ENCODE measurements at regions not wholly inside any gene's neighbourhood (a gene's known extent, or its start where the extent isn't known, plus 50 kb on each side); places are given as distances from the start of the nearest gene placed in this dataset.

DNA sequence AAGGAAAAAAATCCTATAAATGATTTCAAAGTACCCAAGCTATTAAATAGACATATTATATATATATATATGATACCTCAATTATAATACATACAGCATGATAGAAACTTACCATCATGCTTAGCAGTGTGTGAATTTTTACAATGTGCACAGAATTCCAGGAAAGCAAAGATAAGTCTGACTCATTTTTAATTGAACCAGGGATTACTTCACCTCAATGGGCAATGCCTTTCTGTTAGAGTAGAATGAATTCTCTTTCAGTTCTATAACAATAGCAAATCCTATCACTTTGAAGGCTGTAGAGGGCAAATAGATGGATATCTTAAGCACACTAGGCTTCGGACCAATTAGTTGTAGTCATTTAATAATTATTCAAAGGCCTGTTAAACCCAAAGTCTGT lies 54.8 kb upstream of the P3H2 start:
- H3K4me2 ChIP-seq (ENCODE audit: insufficient read depth, low read length, poor library complexity, severe bottlenecking) = no peak overlapping the region
- peaks cover 0 to 3% of the 10 kb centered on the region in 2 donors for H3K9me3 ChIP-seq (replicated peaks in 1 of 2; ENCODE audit: control insufficient read depth in 2 of 2, insufficient read depth in 1 of 2, low read depth in 1 of 2, low read length in 2 of 2)
- H3K4me3 ChIP-seq (ENCODE audit: low read length in 2 of 2) = no peak overlapping the region
- no peaks in the 10 kb centered on the region for H3K36me3 ChIP-seq (replicated peaks in 1 of 2; ENCODE audit: control insufficient read depth in 2 of 2, insufficient read depth in 2 of 2, low read length in 2 of 2)
- H4K8ac ChIP-seq (ENCODE audit: low read depth, low read length) = no peak overlapping the region
- no peaks in the 10 kb centered on the region for H3K79me1 ChIP-seq (ENCODE audit: low read depth, low read length)
- no CpG with 5 or more reads among the region's 1 CpG for WGBS, 2 donors (ENCODE audit: extremely low coverage in 2 of 2, insufficient read length in 2 of 2, insufficient replicate concordance in 1 of 2)
- no peaks in the 10 kb centered on the region for H3K27me3 ChIP-seq (ENCODE audit: control insufficient read depth in 3 of 3, insufficient read depth in 3 of 3, low read depth in 1 of 3, low read length in 3 of 3)
- peaks cover 0 to 2% of the 10 kb centered on the region in 2 donors for H3K4me1 ChIP-seq (ENCODE audit: control insufficient read depth in 2 of 2, insufficient read depth in 1 of 2, low read depth in 1 of 2, low read length in 2 of 2)
- no peak overlapping the region for H3K14ac ChIP-seq (ENCODE audit: low read length)
- H2BK5ac ChIP-seq (ENCODE audit: low read length) = no peak overlapping the region
- no peak overlapping the region for H3K18ac ChIP-seq (ENCODE audit: low read length)
- no peak overlapping the region for H2AK5ac ChIP-seq (ENCODE audit: low read depth, low read length)
- H2AFZ ChIP-seq (ENCODE audit: low read length) = no peak overlapping the region
- DNase-seq (ENCODE audit: low spot score) = no peak
- H3K9ac ChIP-seq (ENCODE audit: low read depth, low read length, poor library complexity) = no peak overlapping the region
- no peak overlapping the region for H3K27ac ChIP-seq (replicated peaks; ENCODE audit: low read length)
- H4K91ac ChIP-seq (ENCODE audit: low read depth, low read length, poor library complexity) = no peak overlapping the region
- no peak overlapping the region for H2BK15ac ChIP-seq (ENCODE audit: low read length)
- H3K23ac ChIP-seq (ENCODE audit: low read depth, low read length, poor library complexity) = no peak overlapping the region
- no peak overlapping the region for H2BK12ac ChIP-seq (ENCODE audit: low read length)
- no peak overlapping the region for H3K4ac ChIP-seq (ENCODE audit: low read length)
- no peak overlapping the region for H2BK120ac ChIP-seq (ENCODE audit: low read depth, low read length)

DNA sequence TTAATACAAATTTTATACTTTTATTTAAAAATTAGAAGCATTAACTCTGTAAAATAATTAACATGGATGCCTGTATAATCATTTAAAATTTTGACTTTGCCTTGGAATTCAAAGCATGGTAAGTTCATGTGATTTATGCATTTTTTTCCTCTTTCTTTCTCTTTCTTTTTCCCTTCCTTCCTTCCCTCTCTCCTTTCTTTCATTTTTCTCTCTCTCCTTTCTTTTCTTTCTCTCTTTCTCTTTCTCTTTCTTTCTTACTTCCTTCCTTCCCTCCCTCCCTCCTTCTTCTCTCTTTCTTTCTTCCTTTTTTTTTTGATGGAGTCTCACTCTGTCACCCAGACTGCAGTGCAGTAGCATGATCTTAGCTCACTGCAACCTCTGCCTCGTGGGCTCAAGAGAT lies 53.8 kb upstream of the P3H2 start:
- Histone ChIP-seq H3K9ac (ENCODE audit: low read depth, low read length, poor library complexity) (no peak overlapping the region), H2BK15ac (ENCODE audit: low read length) (no peak overlapping the region), H4K8ac (ENCODE audit: low read depth, low read length) (no peak overlapping the region), H4K91ac (ENCODE audit: low read depth, low read length, poor library complexity) (no peak overlapping the region), H2BK12ac (ENCODE audit: low read length) (no peak overlapping the region), H2BK5ac (ENCODE audit: low read length) (no peak overlapping the region), H2BK120ac (ENCODE audit: low read depth, low read length) (no peak overlapping the region), H3K4me1 (ENCODE audit: control insufficient read depth in 2 of 2, insufficient read depth in 1 of 2, low read depth in 1 of 2, low read length in 2 of 2) (peaks cover 0 to 2% of the 10 kb centered on the region in 2 donors), H2AK5ac (ENCODE audit: low read depth, low read length) (no peak overlapping the region), H2AFZ (ENCODE audit: low read length) (no peak overlapping the region), H3K27me3 (ENCODE audit: control insufficient read depth in 3 of 3, insufficient read depth in 3 of 3, low read depth in 1 of 3, low read length in 3 of 3) (no peaks in the 10 kb centered on the region), H3K27ac (replicated peaks; ENCODE audit: low read length) (no peak overlapping the region), H3K14ac (ENCODE audit: low read length) (no peak overlapping the region), H3K9me3 (replicated peaks in 1 of 2; ENCODE audit: control insufficient read depth in 2 of 2, insufficient read depth in 1 of 2, low read depth in 1 of 2, low read length in 2 of 2) (peaks cover 0 to 3% of the 10 kb centered on the region in 2 donors), H3K79me1 (ENCODE audit: low read depth, low read length) (no peaks in the 10 kb centered on the region), H3K4me2 (ENCODE audit: insufficient read depth, low read length, poor library complexity, severe bottlenecking) (no peak overlapping the region), H3K4ac (ENCODE audit: low read length) (no peak overlapping the region), H3K18ac (ENCODE audit: low read length) (no peak overlapping the region), H3K36me3 (replicated peaks in 1 of 2; ENCODE audit: control insufficient read depth in 2 of 2, insufficient read depth in 2 of 2, low read length in 2 of 2) (no peaks in the 10 kb centered on the region), H3K4me3 (ENCODE audit: low read length in 2 of 2) (no peak overlapping the region), H3K23ac (ENCODE audit: low read depth, low read length, poor library complexity) (no peak overlapping the region)
- no CpG with 5 or more reads among the region's 1 CpG for WGBS, 2 donors (ENCODE audit: extremely low coverage in 2 of 2, insufficient read length in 2 of 2, insufficient replicate concordance in 1 of 2)
- no peak for DNase-seq (ENCODE audit: low spot score)

- Histone ChIP-seq H2BK5ac (ENCODE audit: low read length) (no peak overlapping the region), H3K79me1 (ENCODE audit: low read depth, low read length) (no peaks in the 10 kb centered on the region), H3K4me3 (ENCODE audit: low read length in 2 of 2) (no peak overlapping the region), H4K8ac (ENCODE audit: low read depth, low read length) (no peak overlapping the region), H4K91ac (ENCODE audit: low read depth, low read length, poor library complexity) (no peak overlapping the region), H3K4me1 (ENCODE audit: control insufficient read depth in 2 of 2, insufficient read depth in 1 of 2, low read depth in 1 of 2, low read length in 2 of 2) (peaks cover 0 to 2% of the 10 kb centered on the region in 2 donors), H2BK120ac (ENCODE audit: low read depth, low read length) (no peak overlapping the region), H3K9me3 (replicated peaks in 1 of 2; ENCODE audit: control insufficient read depth in 2 of 2, insufficient read depth in 1 of 2, low read depth in 1 of 2, low read length in 2 of 2) (peaks cover 0 to 3% of the 10 kb centered on the region in 2 donors), H2AFZ (ENCODE audit: low read length) (no peak overlapping the region), H3K14ac (ENCODE audit: low read length) (no peak overlapping the region), H3K18ac (ENCODE audit: low read length) (no peak overlapping the region), H3K4ac (ENCODE audit: low read length) (no peak overlapping the region), H2BK12ac (ENCODE audit: low read length) (no peak overlapping the region), H2BK15ac (ENCODE audit: low read length) (no peak overlapping the region), H3K27me3 (ENCODE audit: control insufficient read depth in 3 of 3, insufficient read depth in 3 of 3, low read depth in 1 of 3, low read length in 3 of 3) (no peaks in the 10 kb centered on the region), H3K4me2 (ENCODE audit: insufficient read depth, low read length, poor library complexity, severe bottlenecking) (no peak overlapping the region), H3K36me3 (replicated peaks in 1 of 2; ENCODE audit: control insufficient read depth in 2 of 2, insufficient read depth in 2 of 2, low read length in 2 of 2) (no peaks in the 10 kb centered on the region), H3K23ac (ENCODE audit: low read depth, low read length, poor library complexity) (no peak overlapping the region), H3K27ac (replicated peaks; ENCODE audit: low read length) (no peak overlapping the region), H2AK5ac (ENCODE audit: low read depth, low read length) (no peak overlapping the region), H3K9ac (ENCODE audit: low read depth, low read length, poor library complexity) (no peak overlapping the region)
- DNase-seq (ENCODE audit: low spot score) = no peak
- no CpG with 5 or more reads among the region's 1 CpG for WGBS, 2 donors (ENCODE audit: extremely low coverage in 2 of 2, insufficient read length in 2 of 2, insufficient replicate concordance in 1 of 2)
Measured at GRCh38 chr3:190173426-190173825, 52.7 kb upstream of the P3H2 start.

GRCh38 chr3:190172751-190173150 lies 52.1 kb upstream of the P3H2 start:
- Histone ChIP-seq H3K36me3 (replicated peaks in 1 of 2; ENCODE audit: control insufficient read depth in 2 of 2, insufficient read depth in 2 of 2, low read length in 2 of 2) (no peaks in the 10 kb centered on the region), H3K27me3 (ENCODE audit: control insufficient read depth in 3 of 3, insufficient read depth in 3 of 3, low read depth in 1 of 3, low read length in 3 of 3) (no peaks in the 10 kb centered on the region), H2AFZ (ENCODE audit: low read length) (no peak overlapping the region), H3K4ac (ENCODE audit: low read length) (no peak overlapping the region), H3K27ac (replicated peaks; ENCODE audit: low read length) (no peak overlapping the region), H3K4me1 (ENCODE audit: control insufficient read depth in 2 of 2, insufficient read depth in 1 of 2, low read depth in 1 of 2, low read length in 2 of 2) (peaks cover 0 to 2% of the 10 kb centered on the region in 2 donors), H3K18ac (ENCODE audit: low read length) (no peak overlapping the region), H2BK5ac (ENCODE audit: low read length) (no peak overlapping the region), H2BK120ac (ENCODE audit: low read depth, low read length) (no peak overlapping the region), H4K91ac (ENCODE audit: low read depth, low read length, poor library complexity) (no peak overlapping the region), H2BK15ac (ENCODE audit: low read length) (no peak overlapping the region), H3K4me3 (ENCODE audit: low read length in 2 of 2) (no peak overlapping the region), H3K4me2 (ENCODE audit: insufficient read depth, low read length, poor library complexity, severe bottlenecking) (no peak overlapping the region), H3K79me1 (ENCODE audit: low read depth, low read length) (no peaks in the 10 kb centered on the region), H3K9me3 (replicated peaks in 1 of 2; ENCODE audit: control insufficient read depth in 2 of 2, insufficient read depth in 1 of 2, low read depth in 1 of 2, low read length in 2 of 2) (peaks cover 0 to 3% of the 10 kb centered on the region in 2 donors), H2BK12ac (ENCODE audit: low read length) (no peak overlapping the region), H3K9ac (ENCODE audit: low read depth, low read length, poor library complexity) (no peak overlapping the region), H3K23ac (ENCODE audit: low read depth, low read length, poor library complexity) (no peak overlapping the region), H4K8ac (ENCODE audit: low read depth, low read length) (no peak overlapping the region), H2AK5ac (ENCODE audit: low read depth, low read length) (no peak overlapping the region), H3K14ac (ENCODE audit: low read length) (no peak overlapping the region)
- no CpG with 5 or more reads among the region's 2 CpGs for WGBS, 2 donors (ENCODE audit: extremely low coverage in 2 of 2, insufficient read length in 2 of 2, insufficient replicate concordance in 1 of 2)
- no peak for DNase-seq (ENCODE audit: low spot score)
